Stomach (tissue), 4 donors: ENCODE measurements at regions not wholly inside any gene's neighbourhood (a gene's known extent, or its start where the extent isn't known, plus 50 kb on each side); places are given as distances from the start of the nearest gene placed in this dataset.

Experiments used
- EP300 ChIP-seq: sonication (generic); formaldehyde crosslinking; IDR thresholded peaks from one replicate; pipeline ENCODE4 v1.6.1; 2017; ENCODE audit warnings: antibody characterized with exemption
- POLR2A ChIP-seq, 4 donors: fragments of 450-650 bp; IDR thresholded peaks; one replicate each; pipeline ENCODE4 v1.6.1; 2016; ENCODE audit warnings: antibody characterized with exemption in 4 of 4, control low read depth in 2 of 4, mild to moderate bottlenecking in 1 of 4, moderate library complexity in 1 of 4
- POLR2AphosphoS5 ChIP-seq, 3 donors: sonication (generic); formaldehyde crosslinking; IDR thresholded peaks; one replicate each; pipeline ENCODE4 v1.6.1; 2016; ENCODE audit warnings: antibody characterized with exemption in 3 of 3
- TF ChIP-seq, protein P1 (sequence below), 7 experiments: fragments of 450-650 bp in 4 of 7; fragments of 200-600 bp in 3 of 7; sonication (generic) in 3 of 7; IDR thresholded peaks; one replicate each; pipeline ENCODE4 v1.5.1; 2016 to 2019; ENCODE audit warnings: antibody characterized with exemption in 7 of 7, control low read depth in 2 of 7, mild to moderate bottlenecking in 1 of 7

GRCh38 chr14:76951166-76951565 is 77.3 kb downstream of the IRF2BPL start:
- TF ChIP-seq, protein P1, sequence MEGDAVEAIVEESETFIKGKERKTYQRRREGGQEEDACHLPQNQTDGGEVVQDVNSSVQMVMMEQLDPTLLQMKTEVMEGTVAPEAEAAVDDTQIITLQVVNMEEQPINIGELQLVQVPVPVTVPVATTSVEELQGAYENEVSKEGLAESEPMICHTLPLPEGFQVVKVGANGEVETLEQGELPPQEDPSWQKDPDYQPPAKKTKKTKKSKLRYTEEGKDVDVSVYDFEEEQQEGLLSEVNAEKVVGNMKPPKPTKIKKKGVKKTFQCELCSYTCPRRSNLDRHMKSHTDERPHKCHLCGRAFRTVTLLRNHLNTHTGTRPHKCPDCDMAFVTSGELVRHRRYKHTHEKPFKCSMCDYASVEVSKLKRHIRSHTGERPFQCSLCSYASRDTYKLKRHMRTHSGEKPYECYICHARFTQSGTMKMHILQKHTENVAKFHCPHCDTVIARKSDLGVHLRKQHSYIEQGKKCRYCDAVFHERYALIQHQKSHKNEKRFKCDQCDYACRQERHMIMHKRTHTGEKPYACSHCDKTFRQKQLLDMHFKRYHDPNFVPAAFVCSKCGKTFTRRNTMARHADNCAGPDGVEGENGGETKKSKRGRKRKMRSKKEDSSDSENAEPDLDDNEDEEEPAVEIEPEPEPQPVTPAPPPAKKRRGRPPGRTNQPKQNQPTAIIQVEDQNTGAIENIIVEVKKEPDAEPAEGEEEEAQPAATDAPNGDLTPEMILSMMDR (IDR thresholded peaks at IDR 0.05) = no peak
- no peak for TF ChIP-seq POLR2AphosphoS5 (IDR thresholded peaks at IDR 0.05)
- no peak for TF ChIP-seq POLR2A (IDR thresholded peaks at IDR 0.05)
- no peak for TF ChIP-seq EP300
